AML-193 (cell line): ENCODE measurements at regions not wholly inside any gene's neighbourhood (a gene's known extent, or its start where the extent isn't known, plus 50 kb on each side); places are given as distances from the start of the nearest gene placed in this dataset.

Experiments
- DNase-seq, 2 experiments: peaks; one replicate each; lab custom pipeline; 2025; lab: John Stamatoyannopoulos, UW

GRCh38 chr5:167594750-167595149, 696.7 kb upstream of the WWC1 start:
- no peak for DNase-seq

GRCh38 chr5:167595196-167595595, 696.2 kb upstream of the WWC1 start:
- no peak for DNase-seq

- no peak for DNase-seq
Observed at GRCh38 chr5:167598166-167598565, 693.3 kb upstream of the WWC1 start.

DNA sequence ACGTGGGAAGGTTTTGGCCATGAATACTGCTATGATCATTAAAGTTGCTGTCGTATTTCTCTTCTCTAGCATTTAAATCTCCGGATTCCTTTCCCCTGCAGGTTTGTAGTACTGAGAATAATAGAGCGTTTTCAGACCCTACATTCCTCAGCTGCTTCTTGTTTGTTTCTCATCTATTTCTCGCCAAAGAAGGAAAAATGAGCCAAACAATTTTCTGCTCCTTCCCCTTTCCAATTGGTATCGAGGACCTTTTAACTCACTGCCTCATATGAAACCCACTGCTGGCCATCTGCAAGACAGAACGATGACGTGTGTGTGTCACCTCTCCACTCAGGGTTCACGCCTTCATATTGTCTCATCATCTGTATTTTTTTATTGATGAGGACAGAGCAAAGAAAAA, 689.4 kb upstream of the WWC1 start:
- no peak for DNase-seq

DNA sequence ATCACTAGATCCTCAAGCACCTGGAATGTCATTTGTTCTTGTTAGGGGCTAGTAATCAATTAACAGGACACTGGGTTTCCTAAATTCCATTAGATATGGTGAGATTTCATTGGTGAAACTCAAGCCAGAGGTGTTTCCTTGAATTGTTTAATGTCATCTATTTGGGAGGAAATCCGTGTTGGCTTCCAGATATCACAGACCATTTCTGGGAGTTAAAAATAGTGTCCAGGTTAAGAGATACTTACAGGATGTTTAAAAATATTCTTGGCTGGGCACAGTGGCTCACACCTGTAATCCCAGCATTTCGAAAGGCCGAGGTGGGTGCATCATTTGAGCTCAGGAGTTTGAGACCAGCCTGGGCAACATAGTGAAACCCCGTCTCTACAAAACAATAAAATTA, 688.3 kb upstream of the WWC1 start:
- no peak for DNase-seq

GRCh38 chr5:167608390-167609272, 682.8 kb upstream of the WWC1 start:
- no peak for DNase-seq

- no peak for DNase-seq
Observed at GRCh38 chr5:167614294-167615021, 677.0 kb upstream of the WWC1 start.

DNA sequence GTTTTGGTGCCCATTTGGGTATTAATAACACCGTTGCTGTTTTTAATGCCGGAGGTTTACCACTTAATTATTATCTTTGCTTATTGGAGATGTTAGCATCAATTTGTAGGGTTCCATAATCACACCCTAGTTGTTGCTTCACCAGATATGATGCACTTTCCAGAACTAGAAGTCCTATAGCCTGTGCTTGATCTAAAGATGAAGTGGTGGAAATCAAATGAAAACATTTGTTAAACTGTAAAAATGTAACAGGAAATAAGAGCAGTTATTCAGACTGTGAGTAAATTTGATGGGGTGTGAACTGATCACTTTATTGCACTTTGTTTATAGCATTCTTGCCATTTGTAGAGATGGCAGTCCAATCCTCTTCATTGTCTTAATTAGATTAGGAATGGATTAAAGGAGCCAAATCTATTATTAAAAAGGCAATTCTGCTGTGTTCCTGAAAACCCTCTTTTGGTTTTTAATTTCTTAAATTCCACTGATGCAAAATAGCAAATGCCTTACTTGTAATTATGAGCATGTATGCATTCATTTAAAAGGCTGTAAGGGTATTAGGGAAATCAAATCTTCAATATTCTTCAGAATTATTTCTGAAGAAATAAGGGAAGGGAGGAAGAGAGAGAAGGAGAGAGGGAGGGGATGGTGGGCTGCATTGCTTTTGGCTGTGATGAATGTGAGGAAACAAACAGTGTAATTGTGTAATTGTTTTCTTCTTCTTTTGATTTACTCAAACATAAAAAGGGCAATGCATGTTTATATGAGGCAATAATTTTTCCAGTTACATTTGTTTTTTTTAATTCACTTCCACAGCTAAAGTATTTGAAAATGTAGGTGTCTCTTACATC, 675.2 kb upstream of the WWC1 start:
- no peak for DNase-seq

DNA sequence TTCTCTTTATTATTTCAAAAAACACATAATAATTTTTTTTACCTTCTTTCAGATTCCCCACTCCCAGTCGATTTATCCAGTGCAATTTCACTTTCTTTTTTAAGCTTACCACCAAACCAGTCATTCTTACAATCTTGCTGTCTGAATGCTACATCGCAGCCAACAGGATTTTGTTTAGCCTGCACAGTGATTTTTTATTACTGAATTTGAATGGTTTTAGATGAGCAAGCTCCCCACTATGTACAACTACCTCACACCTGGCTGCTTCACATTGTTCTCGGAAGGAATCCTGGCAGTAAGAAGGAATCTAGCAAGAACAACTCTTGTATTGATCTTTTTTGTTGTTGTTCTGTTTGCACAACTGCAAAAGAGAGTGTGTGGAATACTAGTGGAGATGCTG, 668.1 kb upstream of the WWC1 start:
- no peak for DNase-seq

DNA sequence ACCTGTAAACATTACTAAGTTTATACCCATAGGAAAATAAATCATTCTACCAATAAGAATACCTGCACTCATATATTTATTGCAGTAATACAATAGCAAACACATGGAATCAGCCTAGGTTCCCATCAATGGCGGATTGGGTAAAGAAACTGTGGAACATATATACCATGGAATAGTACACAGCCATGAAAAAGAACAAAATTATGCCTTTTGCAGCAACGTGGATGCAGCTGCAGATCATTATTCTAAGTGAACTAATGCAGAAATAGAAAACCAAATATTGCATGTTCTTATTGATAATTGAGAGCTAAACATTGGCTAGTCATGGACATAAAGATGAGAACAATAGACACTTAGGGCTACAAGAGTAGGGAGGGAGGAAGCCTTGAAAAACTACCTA, 667.4 kb upstream of the WWC1 start:
- no peak for DNase-seq

- no peak for DNase-seq
Observed at GRCh38 chr5:167626341-167627123, 664.9 kb upstream of the WWC1 start.

- no peak for DNase-seq
Observed at GRCh38 chr5:167629634-167630033, 661.8 kb upstream of the WWC1 start.

DNA sequence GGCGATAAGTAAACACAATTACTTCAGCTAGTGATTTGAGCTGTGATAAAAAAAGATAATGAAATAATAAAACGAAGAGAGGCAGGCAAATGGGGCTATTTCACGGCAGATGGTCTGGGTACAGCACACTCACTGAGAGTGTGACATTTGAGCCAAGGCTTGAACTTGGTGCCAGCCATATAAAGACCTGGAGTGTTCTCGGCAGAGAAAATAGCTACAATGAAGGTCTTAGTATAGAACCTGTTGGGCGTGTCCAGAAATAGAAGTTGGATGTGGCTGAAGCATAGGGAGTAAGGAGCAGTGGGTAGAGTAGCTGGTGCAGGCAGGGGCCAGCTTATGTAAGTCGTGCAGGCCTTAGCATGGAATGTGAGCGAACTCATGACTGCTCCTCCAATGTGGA, 660.3 kb upstream of the WWC1 start:
- no peak for DNase-seq

GRCh38 chr5:167633114-167633513, 658.3 kb upstream of the WWC1 start:
- no peak for DNase-seq

DNA sequence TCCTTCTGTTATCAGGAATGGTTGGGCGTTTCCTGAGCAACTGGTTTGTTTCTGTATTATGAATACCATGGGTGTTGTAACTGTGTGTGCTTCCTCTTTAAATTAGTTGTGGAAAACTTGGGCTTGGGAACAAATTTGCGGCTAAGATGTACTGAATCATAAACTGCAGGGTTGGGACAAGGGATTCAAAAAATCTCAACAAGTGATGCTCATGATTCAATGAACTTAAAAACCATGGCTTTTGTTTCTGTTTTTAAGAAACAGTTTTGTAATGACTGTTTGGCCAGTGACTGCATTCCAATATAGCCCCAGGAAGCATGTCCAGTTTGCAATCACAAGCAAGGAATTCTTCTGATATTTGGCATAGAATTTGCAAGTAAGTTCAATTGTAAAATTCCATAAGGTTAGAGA, 657.5 kb upstream of the WWC1 start:
- no peak for DNase-seq

- DNase-seq: no peak
Observed at GRCh38 chr5:167634432-167634831, 657.0 kb upstream of the WWC1 start.

- no peak for DNase-seq
Observed at GRCh38 chr5:167638816-167639215, 652.6 kb upstream of the WWC1 start.

DNA sequence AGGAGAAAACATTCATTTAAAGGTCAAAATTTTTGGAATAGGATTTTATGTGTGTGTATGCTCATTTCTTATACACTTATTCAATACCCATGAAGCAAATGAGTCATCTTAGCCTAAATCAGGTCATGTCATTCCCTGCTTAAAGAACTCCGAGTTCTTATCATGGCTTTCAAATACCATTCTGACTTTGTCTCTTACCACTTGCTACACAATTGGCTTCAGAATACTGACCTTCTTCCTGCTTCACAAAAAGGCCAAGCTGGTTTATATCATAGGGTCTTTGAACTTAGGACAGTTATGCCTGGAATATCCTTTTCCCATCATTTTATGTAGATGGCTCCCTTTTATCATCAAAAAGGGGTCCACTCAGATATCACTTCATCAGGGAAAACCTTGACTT, 652.2 kb upstream of the WWC1 start:
- no peak for DNase-seq

- no peak for DNase-seq
Observed at GRCh38 chr5:167639766-167640165, 651.7 kb upstream of the WWC1 start.

DNA sequence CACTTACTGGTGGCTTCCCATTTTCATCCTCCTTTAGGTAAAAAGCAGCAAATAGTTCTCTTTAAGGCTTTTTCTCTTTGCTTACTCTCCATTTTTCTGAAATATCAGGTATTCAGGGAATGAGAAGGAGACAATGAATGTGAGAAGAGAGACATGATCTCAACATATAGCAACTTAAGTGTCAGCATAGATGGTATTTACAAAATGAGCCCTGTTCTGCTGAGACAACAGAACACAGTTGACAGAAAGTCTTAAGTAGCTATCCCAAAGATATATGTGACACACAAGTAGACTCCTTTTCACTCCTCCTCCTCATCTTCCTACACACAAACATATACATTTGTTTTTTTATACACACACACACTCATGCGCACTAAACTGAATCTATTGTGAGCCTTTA, 649.3 kb upstream of the WWC1 start:
- no peak for DNase-seq

DNA sequence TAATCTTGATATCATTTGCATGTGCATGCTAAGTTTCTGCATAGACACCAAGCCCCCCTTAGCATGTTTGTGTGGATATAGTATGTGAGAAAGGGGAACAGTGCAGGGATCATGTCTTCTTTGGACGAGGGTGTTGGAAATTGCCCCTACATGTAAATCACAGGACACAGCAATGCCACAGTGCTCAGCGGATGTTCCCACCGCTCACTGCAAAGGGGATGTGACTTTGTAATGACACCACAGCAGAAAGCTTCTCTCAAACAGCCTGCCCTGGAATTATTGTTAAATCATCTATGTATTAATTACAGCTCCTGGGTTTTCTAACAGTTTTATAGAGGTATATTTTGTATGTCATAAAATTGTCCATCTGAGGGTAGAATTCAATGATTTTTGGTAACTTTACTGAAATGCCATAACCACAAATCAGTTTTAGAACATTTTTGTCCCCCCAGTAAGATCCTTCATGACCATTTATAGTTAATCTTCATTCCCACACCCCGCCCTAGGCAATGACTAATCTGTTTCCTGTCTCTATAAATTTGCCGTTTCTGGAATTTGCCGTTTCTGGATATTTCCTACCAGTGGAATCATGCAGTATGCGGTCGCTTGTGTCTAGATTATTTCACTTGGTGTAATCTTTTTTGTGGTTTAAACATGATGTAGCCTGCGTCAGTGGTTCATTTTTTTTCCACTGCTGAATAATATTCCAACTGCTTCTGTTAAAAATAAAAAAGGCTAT, 648.5 kb upstream of the WWC1 start:
- DNase-seq: no peak
